Activated CD4-positive, alpha-beta memory T cell treated with anti-CD3 and anti-CD28 coated beads for 36 hours (primary cell): ENCODE measurements at regions not wholly inside any gene's neighbourhood (a gene's known extent, or its start where the extent isn't known, plus 50 kb on each side); places are given as distances from the start of the nearest gene placed in this dataset.

Experiments
- CTCF ChIA-PET: fragments of 350-600 bp; sonication (Branson Sonifier 250); formaldehyde crosslinking; loops from one replicate; lab custom pipeline; 2021; ENCODE audit warnings: antibody characterized with exemption, inconsistent platforms; lab: Charles Lee
- POLR2A ChIA-PET: fragments of 350-600 bp; sonication (Branson Sonifier 250); formaldehyde crosslinking; loops from one replicate; lab custom pipeline; 2021; ENCODE audit warnings: antibody characterized with exemption; lab: Charles Lee
- DNase-seq: peaks from one replicate; pipeline ENCODE4 v3.0.0-alpha.2; 2020
- H3K27ac Mint-ChIP-seq: one replicate; pipeline ENCODE4 v1.8.0; 2021; ENCODE audit warnings: mixed read lengths
- H3K27me3 Mint-ChIP-seq: one replicate; pipeline ENCODE4 v1.8.0; 2021; ENCODE audit warnings: mixed read lengths
- H3K36me3 Mint-ChIP-seq: one replicate; pipeline ENCODE4 v1.8.0; 2021; ENCODE audit warnings: mixed read lengths
- H3K4me1 Mint-ChIP-seq: one replicate; pipeline ENCODE4 v1.8.0; 2021; ENCODE audit warnings: low read depth, mixed read lengths
- H3K4me3 Mint-ChIP-seq: one replicate; pipeline ENCODE4 v1.8.0; 2021; ENCODE audit warnings: mild to moderate bottlenecking, mixed read lengths
- H3K9me3 Mint-ChIP-seq: one replicate; pipeline ENCODE4 v1.8.0; 2021; ENCODE audit warnings: mixed read lengths
- intact Hi-C: fragments of 100-400 bp; cut with micrococcal nuclease; formaldehyde crosslinking; loops from one replicate; pipeline ENCODE4 v1.15.1; 2023

DNA sequence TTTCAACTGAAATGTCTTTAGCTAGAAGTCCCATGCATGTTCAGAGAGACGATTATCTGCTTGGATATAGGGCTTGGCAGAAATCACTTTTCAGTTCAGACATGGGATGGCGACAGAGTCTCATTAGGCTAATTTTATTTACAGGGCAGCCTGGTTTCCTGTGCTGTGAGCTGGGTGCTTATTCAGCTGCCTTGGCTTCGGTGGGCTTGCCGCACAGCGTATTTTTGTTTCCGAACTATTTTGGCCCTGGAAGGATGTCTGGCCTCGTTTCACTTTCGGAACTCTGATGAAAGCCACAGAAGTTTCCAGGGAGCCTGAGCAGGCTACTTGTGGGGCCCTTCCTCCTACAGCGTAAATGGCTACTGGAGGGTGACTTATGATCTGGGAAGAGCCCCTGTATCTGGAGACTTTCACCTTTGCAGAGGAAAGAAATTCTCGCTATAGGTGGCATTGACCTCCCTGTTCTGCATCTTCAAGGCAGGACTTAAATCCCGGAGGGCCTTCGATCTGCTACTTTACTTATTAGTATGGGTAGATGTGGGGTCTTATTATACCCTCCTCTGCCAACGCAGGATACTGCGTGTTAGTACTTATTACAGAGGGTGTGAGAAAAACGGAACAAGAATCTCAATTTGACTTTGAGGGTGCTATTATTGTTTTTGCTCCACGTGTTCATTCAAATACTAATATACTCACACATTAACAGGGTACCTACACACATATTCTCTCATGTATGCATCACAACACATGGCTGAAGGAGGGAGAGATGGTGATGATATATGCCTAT, 364.0 kb upstream of the RBMS3 start:
- Mint-ChIP-seq H3K4me3 (no peak overlapping the region), H3K4me1 (no peaks in the 10 kb centered on the region)

DNA sequence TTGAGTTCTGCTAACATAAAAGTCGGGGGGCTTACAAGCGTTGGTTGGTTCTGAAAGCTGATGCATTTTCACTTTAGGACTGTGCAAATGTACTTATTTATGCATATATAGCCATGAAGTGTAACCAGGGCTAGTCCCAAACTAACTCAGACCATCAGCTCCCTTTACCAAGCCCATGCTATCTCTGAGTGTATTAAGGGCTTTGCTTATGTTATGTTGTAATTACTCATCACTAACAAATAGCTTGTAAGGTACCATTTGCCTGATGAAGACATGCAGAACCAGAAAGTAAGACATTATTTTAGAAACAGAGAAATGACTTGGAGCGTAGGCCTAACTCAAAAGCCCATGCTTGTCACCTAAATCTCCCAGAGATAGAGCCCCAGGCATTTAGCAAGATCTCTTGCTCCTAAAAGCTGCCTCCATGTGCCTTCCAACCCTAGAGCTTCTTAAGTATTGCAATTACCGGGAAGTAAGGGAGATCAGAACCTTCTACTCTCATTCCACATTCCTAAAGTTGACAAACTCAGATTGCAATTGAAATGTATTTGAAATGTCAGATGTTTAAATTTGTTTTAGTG, 362.9 kb upstream of the RBMS3 start:
- Mint-ChIP-seq H3K4me3 (no peak overlapping the region), H3K27me3 (no peaks in the 10 kb centered on the region), H3K9me3 (no peaks in the 10 kb centered on the region), H3K27ac (no peak overlapping the region), H3K36me3 (no peaks in the 10 kb centered on the region), H3K4me1 (no peaks in the 10 kb centered on the region)
- POLR2A ChIA-PET: no interaction called here
- CTCF ChIA-PET: no interaction called here
- DNase-seq: no peak
- intact Hi-C loops: loop anchor here (5.0 kb wide), 1 partner anchor 369 kb away; no protein-coding TSS in a partner anchor

More for the DNA sequence above, 364.0 kb upstream of the RBMS3 start:
- Mint-ChIP-seq H3K27ac (no peak overlapping the region), H3K27me3 (no peaks in the 10 kb centered on the region), H3K36me3 (no peaks in the 10 kb centered on the region), H3K9me3 (no peaks in the 10 kb centered on the region)
- DNase-seq: peak; percentile 8
- intact Hi-C loops: loop anchor here (5.0 kb wide), 1 partner anchor 370 kb away; no protein-coding TSS in a partner anchor
- POLR2A ChIA-PET: no interaction called here
- CTCF ChIA-PET: interaction anchor here (0.7 kb wide), 1 partner anchor 367 kb away, joined by 3 read pairs; no protein-coding TSS in a partner anchor

- intact Hi-C loops: no loop called here
- no peaks in the 10 kb centered on the region for H3K9me3 Mint-ChIP-seq
- no peaks in the 10 kb centered on the region for H3K4me1 Mint-ChIP-seq
- ChIA-PET CTCF (no interaction called here), POLR2A (no interaction called here)
- H3K36me3 Mint-ChIP-seq: no peaks in the 10 kb centered on the region
- H3K27ac Mint-ChIP-seq: no peak overlapping the region
- DNase-seq: no peak
- H3K4me3 Mint-ChIP-seq: no peak overlapping the region
- no peaks in the 10 kb centered on the region for H3K27me3 Mint-ChIP-seq
These were observed 358.5 kb upstream of the RBMS3 start for GRCh38 chr3:28922376-28922775.

- H3K27me3 Mint-ChIP-seq: no peaks in the 10 kb centered on the region
- intact Hi-C loops: loop anchor here (2.0 kb wide), 1 partner anchor 83 kb away; no protein-coding TSS in a partner anchor
- POLR2A ChIA-PET: no interaction called here
- H3K36me3 Mint-ChIP-seq: no peaks in the 10 kb centered on the region
- H3K4me3 Mint-ChIP-seq: no peak overlapping the region
- DNase-seq: no peak
- CTCF ChIA-PET: no interaction called here
- H3K9me3 Mint-ChIP-seq: no peaks in the 10 kb centered on the region
- no peaks in the 10 kb centered on the region for H3K4me1 Mint-ChIP-seq
- no peak overlapping the region for H3K27ac Mint-ChIP-seq
These were observed 356.9 kb upstream of the RBMS3 start for GRCh38 chr3:28923994-28924393.

GRCh38 chr3:28924744-28925360, 356.0 kb upstream of the RBMS3 start:
- Mint-ChIP-seq H3K4me1 (no peaks in the 10 kb centered on the region), H3K27ac (no peak overlapping the region), H3K36me3 (no peaks in the 10 kb centered on the region), H3K9me3 (no peaks in the 10 kb centered on the region), H3K4me3 (no peak overlapping the region), H3K27me3 (no peaks in the 10 kb centered on the region)
- POLR2A ChIA-PET: no interaction called here
- DNase-seq: no peak
- intact Hi-C loops: loop anchor here (2.0 kb wide), 1 partner anchor 84 kb away; no protein-coding TSS in a partner anchor
- CTCF ChIA-PET: no interaction called here

GRCh38 chr3:28933337-28933736, 347.5 kb upstream of the RBMS3 start:
- H3K4me3 Mint-ChIP-seq: no peak overlapping the region
- H3K9me3 Mint-ChIP-seq: no peaks in the 10 kb centered on the region
- peaks cover 11% of the 10 kb centered on the region for H3K4me1 Mint-ChIP-seq
- H3K36me3 Mint-ChIP-seq: no peaks in the 10 kb centered on the region
- intact Hi-C loops: loop anchor here (10.0 kb wide), 1 partner anchor 251 kb away; no protein-coding TSS in a partner anchor
- POLR2A ChIA-PET: no interaction called here
- no peaks in the 10 kb centered on the region for H3K27me3 Mint-ChIP-seq
- CTCF ChIA-PET: no interaction called here
- DNase-seq: no peak
- no peak overlapping the region for H3K27ac Mint-ChIP-seq

- Mint-ChIP-seq H3K4me1 (peaks cover 11% of the 10 kb centered on the region), H3K4me3 (no peak overlapping the region), H3K27ac (no peak overlapping the region), H3K9me3 (no peaks in the 10 kb centered on the region), H3K36me3 (no peaks in the 10 kb centered on the region), H3K27me3 (no peaks in the 10 kb centered on the region)
- no peak for DNase-seq
- POLR2A ChIA-PET: no interaction called here
- intact Hi-C loops: loop anchor here (2.0 to 10.0 kb wide), 2 partner anchors 93 to 251 kb away; no protein-coding TSS in a partner anchor
- CTCF ChIA-PET: no interaction called here
These were observed 346.6 kb upstream of the RBMS3 start for GRCh38 chr3:28934126-28934813.

GRCh38 chr3:28935146-28935545, 345.7 kb upstream of the RBMS3 start:
- DNase-seq: no peak

GRCh38 chr3:28936154-28936553, 344.7 kb upstream of the RBMS3 start:
- intact Hi-C loops: loop anchor here (5.0 to 10.0 kb wide), 2 partner anchors 249 to 346 kb away; partner anchors contain the start of gene RBMS3
- H3K4me3 Mint-ChIP-seq: no peak overlapping the region
- ChIA-PET CTCF (no interaction called here), POLR2A (no interaction called here)
- H3K9me3 Mint-ChIP-seq: no peaks in the 10 kb centered on the region
- H3K27me3 Mint-ChIP-seq: no peaks in the 10 kb centered on the region
- no peak for DNase-seq
- peaks cover 11% of the 10 kb centered on the region for H3K4me1 Mint-ChIP-seq
- H3K36me3 Mint-ChIP-seq: no peaks in the 10 kb centered on the region
- H3K27ac Mint-ChIP-seq: no peak overlapping the region

More at GRCh38 chr3:28935146-28935545, 345.7 kb upstream of the RBMS3 start:
- Mint-ChIP-seq H3K4me1 (peaks cover 11% of the 10 kb centered on the region), H3K27me3 (no peaks in the 10 kb centered on the region), H3K4me3 (no peak overlapping the region), H3K9me3 (no peaks in the 10 kb centered on the region), H3K36me3 (no peaks in the 10 kb centered on the region), H3K27ac (no peak overlapping the region)
- ChIA-PET POLR2A (no interaction called here), CTCF (no interaction called here)
- intact Hi-C loops: loop anchor here (2.0 to 10.0 kb wide), 3 partner anchors 92 to 347 kb away; partner anchors contain the start of gene RBMS3

DNA sequence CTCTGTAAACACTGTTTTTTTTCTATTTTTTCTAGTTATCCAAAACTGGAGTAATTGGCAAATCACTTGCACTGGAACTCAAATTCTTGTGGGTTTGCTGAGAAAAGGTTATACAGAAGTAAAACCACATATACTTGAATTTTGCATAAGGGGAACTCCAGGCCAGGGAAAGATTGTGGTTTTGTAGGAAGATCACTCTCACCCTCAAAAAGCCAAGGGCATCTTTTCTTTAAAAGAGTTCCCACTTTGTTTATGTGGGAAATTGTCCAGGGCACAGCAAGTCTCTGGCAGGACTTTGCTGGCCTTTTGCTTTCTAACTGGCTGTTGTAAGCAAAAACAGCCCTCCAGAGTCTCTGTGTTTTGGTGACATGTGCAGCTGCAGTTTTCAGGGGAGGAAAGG, 340.3 kb upstream of the RBMS3 start:
- Mint-ChIP-seq H3K9me3 (peaks cover 2% of the 10 kb centered on the region), H3K36me3 (no peaks in the 10 kb centered on the region), H3K4me1 (no peaks in the 10 kb centered on the region), H3K27me3 (no peaks in the 10 kb centered on the region), H3K27ac (no peak overlapping the region), H3K4me3 (no peak overlapping the region)
- ChIA-PET CTCF (no interaction called here), POLR2A (no interaction called here)
- intact Hi-C loops: no loop called here
- no peak for DNase-seq

- no peak overlapping the region for H3K4me3 Mint-ChIP-seq
- no peak for DNase-seq
- ChIA-PET CTCF (no interaction called here), POLR2A (no interaction called here)
- H3K9me3 Mint-ChIP-seq: peaks cover 2% of the 10 kb centered on the region
- H3K27me3 Mint-ChIP-seq: no peaks in the 10 kb centered on the region
- H3K4me1 Mint-ChIP-seq: no peaks in the 10 kb centered on the region
- H3K36me3 Mint-ChIP-seq: no peaks in the 10 kb centered on the region
- intact Hi-C loops: no loop called here
- no peak overlapping the region for H3K27ac Mint-ChIP-seq
These were observed 339.9 kb upstream of the RBMS3 start for GRCh38 chr3:28940994-28941393.

GRCh38 chr3:28947061-28947460, 333.8 kb upstream of the RBMS3 start:
- Mint-ChIP-seq H3K9me3 (peaks cover 2% of the 10 kb centered on the region), H3K4me1 (no peaks in the 10 kb centered on the region), H3K4me3 (no peak overlapping the region), H3K27me3 (no peaks in the 10 kb centered on the region), H3K27ac (no peak overlapping the region), H3K36me3 (no peaks in the 10 kb centered on the region)
- intact Hi-C loops: no loop called here
- POLR2A ChIA-PET: no interaction called here
- DNase-seq: no peak
- CTCF ChIA-PET: no interaction called here
